ENCODE measurements at regions not wholly inside any gene's neighbourhood (a gene's known extent, or its start where the extent isn't known, plus 50 kb on each side); places are given as distances from the start of the nearest gene placed in this dataset.

GRCh38 chr2:7846607-7847006, 835.2 kb upstream of the ID2 start:
- H3K36me3 ChIP-seq (ENCODE audit: low read depth) = no peaks in the 10 kb centered on the region
- H3K4me3 ChIP-seq = no peak overlapping the region
- no peaks in the 10 kb centered on the region for H3K9me3 ChIP-seq
- no peak for TF ChIP-seq CTCF (IDR thresholded peaks at IDR 0.05)
- no peak for ATAC-seq
- no peak for DNase-seq
- no peaks in the 10 kb centered on the region for H3K4me1 ChIP-seq (ENCODE audit: low read depth)
- intact Hi-C loops (cut with DNase I, micrococcal nuclease) = no loop called here

- ATAC-seq = no peak
- no peaks in the 10 kb centered on the region for H3K9me3 ChIP-seq
- DNase-seq = no peak
- H3K36me3 ChIP-seq (ENCODE audit: low read depth) = no peaks in the 10 kb centered on the region
- H3K4me3 ChIP-seq = no peak overlapping the region
- intact Hi-C loops (cut with DNase I, micrococcal nuclease) = no loop called here
- no peaks in the 10 kb centered on the region for H3K4me1 ChIP-seq (ENCODE audit: low read depth)
- no peak for TF ChIP-seq CTCF (IDR thresholded peaks at IDR 0.05)
These were observed 834.5 kb upstream of the ID2 start for GRCh38 chr2:7847321-7847720.

GRCh38 chr2:7849027-7849426, 832.8 kb upstream of the ID2 start:
- H3K4me3 ChIP-seq = no peak overlapping the region
- H3K36me3 ChIP-seq (ENCODE audit: low read depth) = no peaks in the 10 kb centered on the region
- DNase-seq = no peak
- ATAC-seq = no peak
- no peak for TF ChIP-seq CTCF (IDR thresholded peaks at IDR 0.05)
- H3K9me3 ChIP-seq = no peaks in the 10 kb centered on the region
- no peaks in the 10 kb centered on the region for H3K4me1 ChIP-seq (ENCODE audit: low read depth)
- intact Hi-C loops (cut with DNase I, micrococcal nuclease) = no loop called here

GRCh38 chr2:7849531-7849930, 832.3 kb upstream of the ID2 start:
- no peaks in the 10 kb centered on the region for H3K4me1 ChIP-seq (ENCODE audit: low read depth)
- H3K4me3 ChIP-seq = no peak overlapping the region
- H3K36me3 ChIP-seq (ENCODE audit: low read depth) = no peaks in the 10 kb centered on the region
- ATAC-seq = no peak
- TF ChIP-seq CTCF (IDR thresholded peaks at IDR 0.05) = no peak
- no peaks in the 10 kb centered on the region for H3K9me3 ChIP-seq
- intact Hi-C loops (cut with DNase I, micrococcal nuclease) = no loop called here
- no peak for DNase-seq

GRCh38 chr2:7852546-7852945, 829.3 kb upstream of the ID2 start:
- no peaks in the 10 kb centered on the region for H3K4me1 ChIP-seq (ENCODE audit: low read depth)
- DNase-seq (no peak), ATAC-seq (no peak)
- no peak overlapping the region for H3K4me3 ChIP-seq
- H3K36me3 ChIP-seq (ENCODE audit: low read depth) = no peaks in the 10 kb centered on the region
- no peaks in the 10 kb centered on the region for H3K9me3 ChIP-seq
- no peak for TF ChIP-seq CTCF (IDR thresholded peaks at IDR 0.05)
- intact Hi-C loops (cut with DNase I, micrococcal nuclease) = no loop called here

GRCh38 chr2:7857904-7858303, 824.0 kb upstream of the ID2 start:
- no peak for TF ChIP-seq CTCF (IDR thresholded peaks at IDR 0.05)
- H3K4me3 ChIP-seq = no peak overlapping the region
- no peaks in the 10 kb centered on the region for H3K36me3 ChIP-seq (ENCODE audit: low read depth)
- DNase-seq = no peak
- intact Hi-C loops (cut with DNase I, micrococcal nuclease) = no loop called here
- H3K4me1 ChIP-seq (ENCODE audit: low read depth) = no peaks in the 10 kb centered on the region
- no peaks in the 10 kb centered on the region for H3K9me3 ChIP-seq
- no peak for ATAC-seq

All from mucosa of descending colon (tissue), 3 donors.